Heart left ventricle (tissue), 13 donors: ENCODE measurements at regions not wholly inside any gene's neighbourhood (a gene's known extent, or its start where the extent isn't known, plus 50 kb on each side); places are given as distances from the start of the nearest gene placed in this dataset.

Experiments
- CTCF ChIP-seq, 12 donors: fragments of 200-600 bp; sonication (generic) in 4 of 12; IDR thresholded peaks; one replicate each; pipeline versions ENCODE4 v1.5.0 to v1.8.0; 2018 to 2022; ENCODE audit warnings: antibody characterized with exemption in 12 of 12, mild to moderate bottlenecking in 5 of 12
- POLR2A ChIP-seq, 2 donors: fragments of 450-650 bp; IDR thresholded peaks; one replicate each; pipeline ENCODE4 v1.6.1; 2017; ENCODE audit warnings: antibody characterized with exemption in 2 of 2, mild to moderate bottlenecking in 2 of 2, moderate library complexity in 2 of 2
- donor health status: ischemic (EF 13 %, LVEDD 7.1; RV severe dilation, severe dysfunction).
- donor health status: DM: no; HTN: yes; CAD: no.
- donor health status: DM: no; HTN: no; CAD: no.
- donor health status: ischemic (EF 25% LVEDD 6.9; RV normal size, moderate dysfunction).
- donor health status: ischemic (EF 25% LVEDD 5.7; RV mildly dilated, moderate dysfunction).
- donor health status: ischemic (EF 35%, LVEDD 5.7; RV mildly dilated, moderate dysfunction).
- donor health status: nonischemic (EF 11% LVEDD 7.7; RV severe dilation, severe dysfunction).
- donor health status: DM: yes; HTN: yes; CAD: no.
- donor health status: PGD.
- donor health status: ischemic (EF 29% LVEDD 5.4; RV normal size, mild dysfunction).
- donor health status: nonischemic (EF 23%, LVEDD 6.1; RV moderate dilation, normal function).

- TF ChIP-seq POLR2A (IDR thresholded peaks at IDR 0.05) (no peak), CTCF (IDR thresholded peaks at IDR 0.05) (no peak)
Observed at GRCh38 chr6:11290027-11290426, 57.6 kb upstream of the NEDD9 start.
